ENCODE measurements at regions not wholly inside any gene's neighbourhood (a gene's known extent, or its start where the extent isn't known, plus 50 kb on each side); places are given as distances from the start of the nearest gene placed in this dataset.
A peak's percentile ranks its signal among the peaks of the same experiment; 100 is the strongest.
"Not testable (repeated sequence)": the region's sequence is repeated elsewhere in the genome, so short reads cannot be mapped to it uniquely, and the experiment has no call there.

DNA sequence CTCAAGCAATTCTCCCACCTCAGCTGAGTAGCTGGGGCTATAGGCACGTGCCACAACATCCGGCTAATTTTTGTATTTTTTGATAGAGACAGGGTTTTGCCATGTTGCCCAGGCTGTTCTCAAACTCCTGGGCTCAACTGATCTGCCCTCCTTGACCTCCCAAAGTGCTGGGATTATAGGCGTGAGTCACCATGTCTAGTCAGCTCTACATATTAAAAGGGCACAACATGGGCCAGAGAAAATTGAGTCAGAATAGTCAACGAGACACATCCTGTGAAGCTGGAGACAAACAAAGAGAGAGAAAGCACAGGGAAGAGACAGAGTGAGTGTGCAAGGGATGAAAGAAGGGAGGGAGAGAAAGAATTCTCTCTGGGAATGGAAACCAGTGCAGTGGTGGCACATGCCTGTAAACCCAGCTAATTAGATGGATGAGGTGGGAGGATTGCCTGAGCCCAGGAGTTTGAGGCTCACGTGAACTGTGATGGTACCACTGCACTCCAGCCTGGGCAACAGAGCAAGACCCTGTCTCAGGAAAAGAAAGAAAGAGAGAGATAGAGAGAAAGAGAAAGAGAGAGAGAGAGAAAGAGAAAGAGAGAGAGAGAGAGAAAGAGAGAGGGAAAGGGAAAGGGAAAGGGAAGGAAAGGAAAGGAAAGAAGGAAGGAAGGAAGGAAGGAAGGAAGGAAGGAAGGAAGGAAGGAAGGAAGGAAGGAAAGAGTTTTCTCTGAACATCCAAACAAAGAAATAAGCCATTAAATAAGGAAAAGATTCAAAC is 107.2 kb upstream of the SLC25A36 start:
- H3K27me3 Mint-ChIP-seq: peaks cover 3% of the 10 kb centered on the region
- H3K27ac Mint-ChIP-seq: no peak overlapping the region
- peaks cover 2% of the 10 kb centered on the region for H3K36me3 Mint-ChIP-seq
- H3K4me1 Mint-ChIP-seq: peaks cover 4% of the 10 kb centered on the region
- DNase-seq: no peak
- no peak overlapping the region for H3K4me3 Mint-ChIP-seq
- H3K9me3 Mint-ChIP-seq: no peaks in the 10 kb centered on the region

DNA sequence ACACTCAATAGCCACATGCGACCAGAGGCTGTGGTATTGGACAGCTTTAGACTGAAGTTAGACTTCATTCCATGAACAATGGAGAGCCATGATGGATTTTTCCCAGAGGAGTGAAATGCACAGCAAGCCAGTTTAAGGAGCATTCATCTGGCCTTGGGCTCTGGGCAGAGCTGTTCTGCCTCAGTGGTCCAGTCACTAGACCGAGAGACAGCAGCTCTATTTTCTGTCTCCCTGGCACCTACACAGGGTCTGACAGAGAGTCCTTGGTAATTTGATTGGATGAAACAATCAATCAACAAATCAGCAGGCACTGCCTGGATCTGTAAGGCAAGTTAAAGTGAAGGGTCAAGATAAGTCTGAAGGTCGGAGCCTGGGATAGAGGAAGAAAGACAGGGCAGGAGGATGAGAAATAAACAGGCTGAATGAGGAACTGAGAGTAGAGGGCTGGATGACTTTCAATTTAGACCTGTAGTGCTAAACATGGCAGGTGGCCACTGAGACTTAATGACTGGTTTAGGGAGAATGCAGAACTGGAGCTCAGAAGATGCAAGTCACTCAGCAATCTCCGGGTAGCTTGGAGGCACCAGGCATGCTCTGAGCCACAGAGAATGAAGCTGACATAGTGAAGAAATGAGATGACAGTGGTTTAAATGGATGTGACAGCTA is 98.5 kb upstream of the SLC25A36 start:
- H3K4me3 Mint-ChIP-seq: no peak overlapping the region
- H3K27ac Mint-ChIP-seq: no peak overlapping the region
- H3K9me3 Mint-ChIP-seq: no peaks in the 10 kb centered on the region
- peaks cover 16% of the 10 kb centered on the region for H3K4me1 Mint-ChIP-seq
- H3K36me3 Mint-ChIP-seq: no peaks in the 10 kb centered on the region
- no peak for DNase-seq
- H3K27me3 Mint-ChIP-seq: peaks cover 10% of the 10 kb centered on the region

DNA sequence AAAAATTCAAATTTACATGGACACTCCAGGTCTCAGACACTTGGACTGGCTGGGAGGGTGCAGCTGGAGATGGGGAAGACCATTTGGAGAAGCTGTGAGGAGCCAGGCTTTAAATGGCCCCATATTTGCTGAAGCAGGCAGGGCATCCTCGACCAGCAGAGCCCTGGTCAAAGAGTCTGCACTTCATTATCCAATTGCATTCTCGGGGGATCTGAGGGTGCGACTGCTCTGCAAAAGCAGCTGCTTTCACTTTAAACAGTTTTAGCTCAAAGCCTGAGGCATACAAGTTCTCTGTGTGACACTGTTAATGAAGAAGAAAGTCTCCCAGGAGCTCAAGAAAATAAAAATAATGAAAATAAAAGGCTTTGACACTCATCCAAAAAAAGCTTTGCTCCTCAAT is 98.0 kb upstream of the SLC25A36 start:
- DNase-seq: no peak
- Mint-ChIP-seq H3K36me3 (no peaks in the 10 kb centered on the region), H3K9me3 (no peaks in the 10 kb centered on the region), H3K27me3 (peaks cover 10% of the 10 kb centered on the region), H3K4me1 (peaks cover 16% of the 10 kb centered on the region), H3K27ac (no peak overlapping the region), H3K4me3 (no peak overlapping the region)

DNA sequence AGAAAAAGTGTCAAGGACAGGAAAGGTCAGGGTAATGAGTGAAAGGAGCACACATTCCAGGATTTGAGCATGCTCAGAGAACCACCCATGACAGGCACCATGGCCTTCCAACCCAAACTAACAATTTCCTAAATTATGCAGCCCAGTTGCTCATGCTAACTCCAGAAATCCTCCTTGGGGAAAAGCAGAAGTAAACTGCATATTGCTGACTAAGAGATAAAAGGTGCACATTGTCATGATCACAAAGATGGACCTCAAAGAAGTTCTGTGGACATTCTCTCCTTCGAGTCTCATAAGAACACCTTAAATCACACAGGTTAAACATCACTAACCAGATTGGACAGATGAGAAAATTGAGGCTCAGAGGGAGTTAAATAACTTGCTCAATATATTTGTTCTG is 97.6 kb upstream of the SLC25A36 start:
- Mint-ChIP-seq H3K27me3 (peaks cover 10% of the 10 kb centered on the region), H3K27ac (no peak overlapping the region), H3K36me3 (no peaks in the 10 kb centered on the region), H3K4me1 (peaks cover 16% of the 10 kb centered on the region), H3K4me3 (no peak overlapping the region), H3K9me3 (no peaks in the 10 kb centered on the region)
- DNase-seq: no peak

DNA sequence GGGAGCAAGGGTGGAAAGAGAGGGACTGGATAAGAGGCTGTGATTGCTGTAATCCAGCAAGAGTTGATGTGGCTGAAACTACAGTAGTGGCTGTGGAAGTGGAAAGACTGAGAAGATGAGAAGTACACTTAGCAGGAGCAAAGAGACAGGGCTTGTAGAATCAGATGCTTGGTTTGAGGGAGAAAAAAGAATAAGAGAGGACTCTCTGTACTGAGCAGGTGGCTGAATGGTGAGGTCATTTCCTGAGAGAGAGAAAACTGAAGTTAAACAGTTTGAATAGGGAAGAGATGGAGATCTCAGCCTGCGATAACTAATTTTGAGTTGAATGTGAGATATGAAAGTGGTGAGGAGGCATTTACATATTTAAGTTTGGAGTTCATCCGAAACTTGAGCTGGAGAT is 95.8 kb upstream of the SLC25A36 start:
- Mint-ChIP-seq H3K4me3 (no peak overlapping the region), H3K9me3 (no peaks in the 10 kb centered on the region), H3K27me3 (peaks cover 10% of the 10 kb centered on the region), H3K36me3 (no peaks in the 10 kb centered on the region), H3K27ac (no peak overlapping the region), H3K4me1 (peaks cover 16% of the 10 kb centered on the region)
- DNase-seq: no peak

DNA sequence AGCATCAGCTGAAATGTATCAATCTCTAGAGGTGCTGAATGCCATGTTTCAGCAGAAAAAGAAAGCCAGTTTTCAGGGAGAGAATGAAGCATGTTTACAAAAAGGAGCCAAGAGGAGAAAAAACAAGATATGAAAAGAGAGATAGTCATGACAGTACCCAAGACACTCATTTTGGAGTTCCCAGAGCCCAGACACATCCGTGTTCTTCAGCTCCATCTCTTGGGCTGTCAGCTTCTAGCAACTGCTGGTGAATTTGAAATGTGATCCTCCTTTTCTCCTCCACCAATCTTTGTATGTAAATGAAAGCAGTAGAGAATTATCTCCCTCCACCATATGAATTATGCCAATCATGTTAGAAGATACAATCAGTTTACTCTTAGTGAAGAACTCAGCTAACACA is 93.0 kb upstream of the SLC25A36 start:
- DNase-seq: no peak

DNA sequence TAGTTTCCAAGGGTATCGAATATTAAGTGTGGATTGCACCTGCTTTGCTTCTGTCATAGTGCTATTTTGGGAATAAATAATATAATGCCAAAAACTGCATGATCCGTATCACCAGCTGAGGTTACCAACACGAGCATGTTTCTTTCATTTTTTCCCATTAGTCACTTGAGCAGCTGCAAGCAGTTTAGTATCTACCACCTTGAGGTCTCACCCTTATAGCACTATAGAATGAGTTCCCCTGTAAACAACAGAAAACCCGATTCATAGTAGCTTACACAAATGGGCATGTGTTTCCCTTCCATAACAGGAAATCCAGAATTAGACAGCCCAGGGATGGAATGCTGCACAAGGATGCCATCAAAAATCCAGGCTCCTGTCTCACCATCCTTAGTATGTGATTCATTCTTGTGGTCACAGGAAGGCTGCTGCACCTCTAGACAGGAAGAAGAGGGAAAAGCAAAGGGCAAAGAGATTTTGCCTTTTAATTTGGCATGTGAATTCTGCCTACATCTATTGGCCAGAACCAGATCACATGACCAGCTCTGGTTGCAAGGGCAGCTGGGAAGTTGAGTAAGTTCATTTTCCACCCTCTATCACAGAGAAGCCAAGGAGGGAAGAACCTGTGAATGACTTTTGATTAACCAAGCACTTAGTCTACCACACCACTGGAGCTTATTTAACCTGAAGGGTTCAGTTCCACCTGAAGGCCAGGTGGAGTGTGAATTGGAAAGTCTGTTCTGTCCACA is 91.3 kb upstream of the SLC25A36 start:
- H3K4me3 Mint-ChIP-seq: no peak overlapping the region
- no peak for DNase-seq
- no peaks in the 10 kb centered on the region for H3K36me3 Mint-ChIP-seq
- H3K27ac Mint-ChIP-seq: no peak overlapping the region
- H3K4me1 Mint-ChIP-seq: peaks cover 12% of the 10 kb centered on the region
- peaks cover 10% of the 10 kb centered on the region for H3K27me3 Mint-ChIP-seq
- H3K9me3 Mint-ChIP-seq: no peaks in the 10 kb centered on the region

More for the DNA sequence above, 93.0 kb upstream of the SLC25A36 start:
- H3K4me1 Mint-ChIP-seq: peaks cover 16% of the 10 kb centered on the region
- no peak overlapping the region for H3K27ac Mint-ChIP-seq
- H3K9me3 Mint-ChIP-seq: no peaks in the 10 kb centered on the region
- no peaks in the 10 kb centered on the region for H3K36me3 Mint-ChIP-seq
- peaks cover 10% of the 10 kb centered on the region for H3K27me3 Mint-ChIP-seq
- H3K4me3 Mint-ChIP-seq: no peak overlapping the region

DNA sequence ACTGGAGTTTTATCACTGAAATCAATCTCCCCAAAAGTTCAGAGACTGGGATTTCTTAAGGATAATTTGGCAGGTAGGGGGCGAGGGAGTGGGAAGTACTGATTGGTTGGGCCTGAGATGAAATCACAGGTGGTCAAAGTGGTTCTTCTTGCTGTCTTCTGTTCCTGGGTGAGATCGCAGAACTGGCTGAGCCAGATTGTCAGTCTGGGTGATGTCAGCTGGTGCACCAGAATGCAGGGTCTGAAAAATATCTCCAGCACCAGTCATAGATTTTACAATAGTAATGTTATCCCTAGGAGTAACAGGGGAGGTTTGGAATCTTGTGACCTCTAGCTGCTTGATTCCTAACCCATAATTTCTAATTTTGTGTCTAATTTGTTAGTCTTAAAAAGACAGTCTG is 86.7 kb upstream of the SLC25A36 start:
- Mint-ChIP-seq H3K4me3 (no peak overlapping the region), H3K36me3 (no peaks in the 10 kb centered on the region), H3K27me3 (no peaks in the 10 kb centered on the region), H3K4me1 (no peaks in the 10 kb centered on the region), H3K27ac (no peak overlapping the region), H3K9me3 (no peaks in the 10 kb centered on the region)
- DNase-seq: no peak

DNA sequence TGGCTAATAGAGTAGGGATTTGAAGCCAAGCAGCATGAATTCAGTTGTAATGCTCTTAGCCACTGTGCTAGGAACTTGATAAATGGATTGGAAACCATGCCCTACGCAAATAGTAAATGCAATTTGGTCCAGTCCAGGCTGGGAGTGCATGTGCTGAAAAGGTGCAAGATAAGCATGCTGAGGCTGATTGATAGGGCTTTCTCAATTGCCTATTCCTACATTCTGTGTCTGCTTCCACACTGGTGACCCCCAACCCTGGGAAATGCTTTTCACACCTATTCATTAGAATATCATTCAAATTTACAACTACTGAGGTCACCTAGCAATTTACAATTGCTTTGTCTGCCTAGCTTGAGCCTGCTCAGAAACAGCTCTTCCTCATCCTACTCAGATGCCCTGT is 84.7 kb upstream of the SLC25A36 start:
- DNase-seq: no peak
- Mint-ChIP-seq H3K4me3 (no peak overlapping the region), H3K9me3 (no peaks in the 10 kb centered on the region), H3K27ac (no peak overlapping the region), H3K36me3 (no peaks in the 10 kb centered on the region), H3K4me1 (no peaks in the 10 kb centered on the region), H3K27me3 (no peaks in the 10 kb centered on the region)

DNA sequence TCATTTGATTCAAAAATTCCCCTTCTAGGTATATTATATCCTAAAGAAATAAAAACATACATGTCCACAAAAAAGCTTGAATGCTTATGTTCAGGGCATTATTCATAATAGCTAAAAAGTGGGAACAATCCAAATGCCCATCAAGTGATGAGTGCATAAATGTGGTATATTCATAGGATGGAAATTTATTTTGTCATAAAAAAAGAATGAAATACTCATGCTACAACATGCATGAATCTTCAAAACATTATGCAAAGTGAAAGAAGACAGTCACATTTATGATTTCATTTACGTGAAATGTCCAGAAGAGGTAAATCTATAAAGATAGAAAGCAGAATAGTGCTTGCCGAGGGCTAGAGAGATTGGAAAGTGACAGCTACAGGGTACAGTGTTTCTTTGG is 83.6 kb upstream of the SLC25A36 start:
- Mint-ChIP-seq H3K4me3 (no peak overlapping the region), H3K27me3 (peaks cover 3% of the 10 kb centered on the region), H3K36me3 (no peaks in the 10 kb centered on the region), H3K27ac (no peak overlapping the region), H3K9me3 (no peaks in the 10 kb centered on the region), H3K4me1 (no peaks in the 10 kb centered on the region)
- no peak for DNase-seq

DNA sequence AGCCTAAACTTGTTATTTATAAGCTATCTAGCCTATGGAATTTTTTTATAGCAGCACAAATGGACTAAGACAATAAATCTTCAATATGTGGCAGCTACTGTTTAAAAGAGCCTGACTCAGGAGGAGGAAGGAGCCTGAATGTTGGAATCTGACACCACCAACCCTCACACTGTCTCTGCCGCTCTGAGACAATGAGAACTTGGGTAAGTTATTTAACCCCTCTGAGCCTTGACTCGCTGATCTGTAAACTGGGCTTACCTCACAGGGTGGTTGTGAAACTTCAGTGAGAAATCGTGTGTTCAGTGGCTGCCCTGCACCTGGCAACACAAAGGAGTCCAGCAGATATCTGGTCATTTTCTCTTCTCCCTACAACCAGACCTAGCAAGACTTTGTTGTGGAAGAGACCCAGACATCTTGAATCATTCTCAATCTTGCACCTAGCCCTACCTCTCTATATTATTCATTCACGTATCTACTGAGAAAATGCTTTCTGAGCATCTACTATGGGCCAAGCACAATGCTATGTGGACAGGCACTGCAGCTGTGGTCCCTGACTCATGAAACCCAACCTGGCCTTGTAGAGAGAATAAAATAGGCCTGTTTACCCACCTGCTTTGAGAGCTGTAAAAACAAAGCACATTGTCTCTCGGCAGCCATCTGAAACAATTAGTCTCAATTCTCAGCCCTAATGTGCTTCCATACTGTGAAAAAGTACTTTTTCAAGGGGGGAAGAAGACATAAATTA is 81.9 kb upstream of the SLC25A36 start:
- Mint-ChIP-seq H3K9me3 (no peaks in the 10 kb centered on the region), H3K27ac (no peak overlapping the region), H3K36me3 (no peaks in the 10 kb centered on the region), H3K27me3 (peaks cover 3% of the 10 kb centered on the region), H3K4me3 (no peak overlapping the region), H3K4me1 (peaks cover 3% of the 10 kb centered on the region)
- DNase-seq: no peak

DNA sequence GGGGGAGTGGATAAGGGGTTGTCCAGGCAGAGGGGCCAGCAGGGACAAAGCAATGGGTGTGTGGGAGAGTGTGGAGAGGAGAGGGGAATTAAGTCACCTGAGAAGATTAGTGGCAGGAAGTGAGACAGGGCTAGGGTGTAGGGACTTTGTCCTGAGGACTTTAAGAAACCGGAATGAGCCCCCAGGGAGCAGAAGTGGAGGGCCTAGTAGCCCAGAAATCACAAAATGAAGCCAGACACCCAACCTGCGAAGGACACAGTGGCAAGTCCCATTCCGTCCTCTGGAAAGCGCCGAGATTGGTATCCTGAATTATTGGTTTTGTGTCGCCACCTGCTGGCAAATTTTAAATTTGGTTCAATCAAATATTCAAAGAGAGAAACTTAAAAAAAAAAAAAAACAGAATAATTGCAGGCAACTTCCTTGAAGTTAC is 78.0 kb upstream of the SLC25A36 start:
- H3K36me3 Mint-ChIP-seq: no peaks in the 10 kb centered on the region
- H3K27me3 Mint-ChIP-seq: peaks cover 3% of the 10 kb centered on the region
- peaks cover 3% of the 10 kb centered on the region for H3K4me1 Mint-ChIP-seq
- H3K4me3 Mint-ChIP-seq: no peak overlapping the region
- H3K27ac Mint-ChIP-seq: no peak overlapping the region
- DNase-seq: peak; percentile 19
- H3K9me3 Mint-ChIP-seq: no peaks in the 10 kb centered on the region

DNA sequence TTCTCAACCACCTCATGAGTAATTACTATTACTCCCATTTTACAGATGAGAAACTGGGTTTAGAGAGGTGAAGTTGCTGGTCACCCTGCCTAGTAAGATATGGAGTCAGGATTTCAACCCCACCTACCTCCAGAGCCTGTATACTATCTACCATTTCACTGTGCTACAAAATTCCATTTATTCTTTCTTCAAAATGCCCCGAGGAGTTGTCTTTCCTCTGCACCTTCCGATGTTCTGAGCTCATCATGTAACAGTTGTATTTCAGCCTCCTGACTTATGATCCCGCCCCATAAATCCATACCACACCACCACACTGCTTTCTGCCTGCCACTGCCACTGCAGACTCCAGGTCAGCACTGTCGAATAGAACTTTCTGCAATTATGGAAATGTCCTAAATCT is 71.3 kb upstream of the SLC25A36 start:
- DNase-seq: no peak
- H3K36me3 Mint-ChIP-seq: no peaks in the 10 kb centered on the region
- peaks cover 2% of the 10 kb centered on the region for H3K9me3 Mint-ChIP-seq
- no peak overlapping the region for H3K4me3 Mint-ChIP-seq
- peaks cover 4% of the 10 kb centered on the region for H3K27me3 Mint-ChIP-seq
- no peaks in the 10 kb centered on the region for H3K4me1 Mint-ChIP-seq
- H3K27ac Mint-ChIP-seq: no peak overlapping the region

DNA sequence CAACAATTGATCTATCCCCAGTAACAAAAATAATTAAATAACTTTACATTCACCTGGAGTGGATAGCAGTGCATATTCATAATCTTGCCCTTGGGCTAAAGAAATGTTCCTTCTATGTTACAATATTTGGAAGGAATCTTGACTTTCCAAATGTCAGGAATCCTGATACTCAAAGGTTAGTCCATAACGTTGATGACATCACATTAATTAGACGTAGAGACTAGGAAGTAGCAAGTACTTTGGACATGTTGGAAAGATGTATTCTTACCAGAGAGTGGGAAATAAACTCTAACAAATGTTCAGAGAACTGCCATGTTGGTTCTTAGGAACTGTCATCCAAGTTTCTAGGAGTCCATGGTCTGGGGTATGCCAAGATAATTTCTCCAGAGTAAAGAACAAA is 70.6 kb upstream of the SLC25A36 start:
- Mint-ChIP-seq H3K4me1 (no peaks in the 10 kb centered on the region), H3K27me3 (peaks cover 4% of the 10 kb centered on the region), H3K27ac (no peak overlapping the region), H3K4me3 (no peak overlapping the region), H3K36me3 (no peaks in the 10 kb centered on the region), H3K9me3 (peaks cover 2% of the 10 kb centered on the region)
- no peak for DNase-seq

DNA sequence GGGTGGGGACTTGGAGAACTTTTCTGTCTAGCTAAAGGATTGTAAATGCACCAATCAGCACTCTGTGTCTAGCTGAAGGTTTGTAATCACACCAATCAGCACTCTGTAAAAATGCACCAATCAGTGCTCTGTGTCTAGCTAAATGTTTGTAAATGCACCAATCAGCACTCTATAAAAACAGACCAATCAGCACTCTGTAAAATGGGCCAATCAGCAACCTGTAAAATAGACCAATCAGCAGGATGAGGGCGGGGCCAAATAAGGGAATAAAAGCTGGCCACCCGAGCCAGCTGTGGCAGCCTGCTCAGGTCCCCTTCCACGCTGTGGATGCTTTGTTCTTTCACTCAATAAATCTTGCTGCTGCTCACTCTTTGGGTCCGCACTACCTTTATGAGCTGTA is 69.5 kb upstream of the SLC25A36 start:
- not testable (repeated sequence) for H3K4me3 Mint-ChIP-seq, H3K36me3 Mint-ChIP-seq, DNase-seq, H3K9me3 Mint-ChIP-seq, H3K27ac Mint-ChIP-seq, H3K27me3 Mint-ChIP-seq, H3K4me1 Mint-ChIP-seq
